Gastroesophageal sphincter (tissue), 3 donors: ENCODE measurements at regions not wholly inside any gene's neighbourhood (a gene's known extent, or its start where the extent isn't known, plus 50 kb on each side); places are given as distances from the start of the nearest gene placed in this dataset.

Experiments
- POLR2AphosphoS5 ChIP-seq: sonication (generic); formaldehyde crosslinking; IDR thresholded peaks from one replicate; pipeline ENCODE4 v1.6.1; 2017; ENCODE audit warnings: antibody characterized with exemption
- TF ChIP-seq, protein P1 (sequence below), 4 experiments: fragments of 200-600 bp in 2 of 4; fragments of 450-650 bp in 2 of 4; sonication (generic) in 1 of 4; IDR thresholded peaks; one replicate each; pipeline ENCODE4 v1.5.1; 2017 to 2019; ENCODE audit warnings: antibody characterized with exemption in 4 of 4, mild to moderate bottlenecking in 2 of 4, moderate library complexity in 2 of 4

DNA sequence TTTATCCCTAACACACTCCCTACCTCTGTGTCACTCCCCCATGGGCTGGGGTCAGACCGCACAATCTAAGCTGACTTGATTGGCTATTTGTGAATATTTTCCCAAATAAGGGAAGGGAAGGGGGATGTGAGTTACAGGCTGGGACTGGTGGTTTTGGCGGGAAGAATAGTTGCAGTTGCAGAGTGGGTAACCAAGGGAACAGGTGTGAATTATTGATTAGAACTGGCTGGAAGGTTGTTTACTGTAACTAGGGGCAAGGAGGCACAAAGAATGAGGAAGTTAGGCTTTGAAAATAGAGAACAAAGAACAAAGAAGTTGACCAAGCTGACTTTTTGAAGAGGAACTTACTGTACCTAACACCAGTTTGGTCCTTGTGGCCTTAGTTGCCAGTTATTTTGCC is 88.0 kb upstream of the XAGE2 start:
- TF ChIP-seq, protein P1, sequence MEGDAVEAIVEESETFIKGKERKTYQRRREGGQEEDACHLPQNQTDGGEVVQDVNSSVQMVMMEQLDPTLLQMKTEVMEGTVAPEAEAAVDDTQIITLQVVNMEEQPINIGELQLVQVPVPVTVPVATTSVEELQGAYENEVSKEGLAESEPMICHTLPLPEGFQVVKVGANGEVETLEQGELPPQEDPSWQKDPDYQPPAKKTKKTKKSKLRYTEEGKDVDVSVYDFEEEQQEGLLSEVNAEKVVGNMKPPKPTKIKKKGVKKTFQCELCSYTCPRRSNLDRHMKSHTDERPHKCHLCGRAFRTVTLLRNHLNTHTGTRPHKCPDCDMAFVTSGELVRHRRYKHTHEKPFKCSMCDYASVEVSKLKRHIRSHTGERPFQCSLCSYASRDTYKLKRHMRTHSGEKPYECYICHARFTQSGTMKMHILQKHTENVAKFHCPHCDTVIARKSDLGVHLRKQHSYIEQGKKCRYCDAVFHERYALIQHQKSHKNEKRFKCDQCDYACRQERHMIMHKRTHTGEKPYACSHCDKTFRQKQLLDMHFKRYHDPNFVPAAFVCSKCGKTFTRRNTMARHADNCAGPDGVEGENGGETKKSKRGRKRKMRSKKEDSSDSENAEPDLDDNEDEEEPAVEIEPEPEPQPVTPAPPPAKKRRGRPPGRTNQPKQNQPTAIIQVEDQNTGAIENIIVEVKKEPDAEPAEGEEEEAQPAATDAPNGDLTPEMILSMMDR (IDR thresholded peaks at IDR 0.05) = no peak
- TF ChIP-seq POLR2AphosphoS5 = no peak
